ENCODE measurements at regions not wholly inside any gene's neighbourhood (a gene's known extent, or its start where the extent isn't known, plus 50 kb on each side); places are given as distances from the start of the nearest gene placed in this dataset.

- no peaks in the 10 kb centered on the region for H3K36me3 ChIP-seq (ENCODE audit: low read depth)
- H3K4me1 ChIP-seq (ENCODE audit: insufficient read depth, poor library complexity, severe bottlenecking), result no peaks in the 10 kb centered on the region
- H3K9me3 ChIP-seq (ENCODE audit: severe bottlenecking), result no peaks in the 10 kb centered on the region
- no peak for ATAC-seq (ENCODE audit: low read depth)
- no peak for TF ChIP-seq CTCF (IDR thresholded peaks at IDR 0.05; ENCODE audit: poor library complexity, severe bottlenecking)
- H3K4me3 ChIP-seq (ENCODE audit: severe bottlenecking), result no peak overlapping the region
- DNase-seq (ENCODE audit: low spot score), result no peak
- no peak overlapping the region for H3K27ac ChIP-seq (ENCODE audit: poor library complexity, severe bottlenecking)
- no peaks in the 10 kb centered on the region for H3K27me3 ChIP-seq (ENCODE audit: insufficient read depth, poor library complexity, severe bottlenecking)
These were observed 201.5 kb upstream of the KLF3 start for GRCh38 chr4:38462367-38463055.

GRCh38 chr4:38463268-38463958 is 200.6 kb upstream of the KLF3 start:
- Histone ChIP-seq H3K4me1 (ENCODE audit: insufficient read depth, poor library complexity, severe bottlenecking) (no peaks in the 10 kb centered on the region), H3K4me3 (ENCODE audit: severe bottlenecking) (no peak overlapping the region), H3K27ac (ENCODE audit: poor library complexity, severe bottlenecking) (no peak overlapping the region), H3K27me3 (ENCODE audit: insufficient read depth, poor library complexity, severe bottlenecking) (no peaks in the 10 kb centered on the region), H3K36me3 (ENCODE audit: low read depth) (no peaks in the 10 kb centered on the region), H3K9me3 (ENCODE audit: severe bottlenecking) (no peaks in the 10 kb centered on the region)
- DNase-seq (ENCODE audit: low spot score) (no peak), ATAC-seq (ENCODE audit: low read depth) (no peak)
- no peak for TF ChIP-seq CTCF (IDR thresholded peaks at IDR 0.05; ENCODE audit: poor library complexity, severe bottlenecking)

GRCh38 chr4:38464328-38464727 is 199.7 kb upstream of the KLF3 start:
- Histone ChIP-seq H3K27me3 (ENCODE audit: insufficient read depth, poor library complexity, severe bottlenecking) (no peaks in the 10 kb centered on the region), H3K9me3 (ENCODE audit: severe bottlenecking) (no peaks in the 10 kb centered on the region), H3K4me3 (ENCODE audit: severe bottlenecking) (no peak overlapping the region), H3K27ac (ENCODE audit: poor library complexity, severe bottlenecking) (no peak overlapping the region), H3K36me3 (ENCODE audit: low read depth) (no peaks in the 10 kb centered on the region), H3K4me1 (ENCODE audit: insufficient read depth, poor library complexity, severe bottlenecking) (no peaks in the 10 kb centered on the region)
- DNase-seq (ENCODE audit: low spot score) (no peak), ATAC-seq (ENCODE audit: low read depth) (no peak)
- TF ChIP-seq CTCF (IDR thresholded peaks at IDR 0.05; ENCODE audit: poor library complexity, severe bottlenecking), result no peak

- DNase-seq (ENCODE audit: low spot score) (no peak), ATAC-seq (ENCODE audit: low read depth) (no peak)
- Histone ChIP-seq H3K4me1 (ENCODE audit: insufficient read depth, poor library complexity, severe bottlenecking) (no peaks in the 10 kb centered on the region), H3K9me3 (ENCODE audit: severe bottlenecking) (no peaks in the 10 kb centered on the region), H3K4me3 (ENCODE audit: severe bottlenecking) (no peak overlapping the region), H3K36me3 (ENCODE audit: low read depth) (no peaks in the 10 kb centered on the region), H3K27me3 (ENCODE audit: insufficient read depth, poor library complexity, severe bottlenecking) (no peaks in the 10 kb centered on the region), H3K27ac (ENCODE audit: poor library complexity, severe bottlenecking) (no peak overlapping the region)
- no peak for TF ChIP-seq CTCF (IDR thresholded peaks at IDR 0.05; ENCODE audit: poor library complexity, severe bottlenecking)
These were observed 197.6 kb upstream of the KLF3 start for GRCh38 chr4:38466401-38466800.

GRCh38 chr4:38467296-38467695 is 196.7 kb upstream of the KLF3 start:
- Histone ChIP-seq H3K9me3 (ENCODE audit: severe bottlenecking) (no peaks in the 10 kb centered on the region), H3K4me3 (ENCODE audit: severe bottlenecking) (no peak overlapping the region), H3K4me1 (ENCODE audit: insufficient read depth, poor library complexity, severe bottlenecking) (no peaks in the 10 kb centered on the region), H3K27me3 (ENCODE audit: insufficient read depth, poor library complexity, severe bottlenecking) (no peaks in the 10 kb centered on the region), H3K36me3 (ENCODE audit: low read depth) (no peaks in the 10 kb centered on the region), H3K27ac (ENCODE audit: poor library complexity, severe bottlenecking) (no peak overlapping the region)
- no peak for DNase-seq (ENCODE audit: low spot score)
- no peak for TF ChIP-seq CTCF (IDR thresholded peaks at IDR 0.05; ENCODE audit: poor library complexity, severe bottlenecking)
- no peak for ATAC-seq (ENCODE audit: low read depth)

Measured in RWPE2 (cell line).